Gastroesophageal sphincter (tissue), 4 donors: ENCODE measurements at regions not wholly inside any gene's neighbourhood (a gene's known extent, or its start where the extent isn't known, plus 50 kb on each side); places are given as distances from the start of the nearest gene placed in this dataset.

Experiments used
- ATAC-seq: fragments of 150-250 bp; one replicate; pipeline ENCODE4 v1.9.1; 2016; ENCODE audit warnings: mild to moderate bottlenecking, moderate library complexity
- H3K27ac ChIP-seq, 4 donors: fragments of 200-600 bp; sonication (generic) in 3 of 4; 1 replicate in 3 of 4; 2 replicates in 1 of 4; pipeline ENCODE4 v1.5.1; 2016 to 2019
- H3K27me3 ChIP-seq: fragments of 200-600 bp; sonication (generic); one replicate; pipeline ENCODE4 v1.5.1; 2019
- H3K36me3 ChIP-seq, 2 donors: fragments of 200-600 bp; sonication (generic); one replicate each; pipeline ENCODE4 v1.5.1; 2019; ENCODE audit warnings: control low read depth in 1 of 2
- H3K4me1 ChIP-seq, 3 donors: fragments of 200-600 bp; sonication (generic); 1 replicate in 2 of 3; 2 replicates in 1 of 3; pipeline ENCODE4 v1.5.1; 2016 to 2019; ENCODE audit warnings: control low read depth in 2 of 3
- H3K4me3 ChIP-seq, 2 donors: fragments of 200-600 bp; sonication (generic); one replicate each; pipeline ENCODE4 v1.5.1; 2019; ENCODE audit warnings: mild to moderate bottlenecking in 1 of 2, moderate library complexity in 1 of 2
- H3K9me3 ChIP-seq, 3 donors: fragments of 200-600 bp; sonication (generic); one replicate each; pipeline ENCODE4 v1.5.1; 2017 to 2019; ENCODE audit warnings: control low read depth in 2 of 3
- EP300 ChIP-seq: sonication (generic); formaldehyde crosslinking; IDR thresholded peaks from one replicate; pipeline ENCODE4 v1.6.1; 2017; ENCODE audit warnings: antibody characterized with exemption, mild to moderate bottlenecking
- POLR2A ChIP-seq, 2 donors: fragments of 450-650 bp; IDR thresholded peaks; one replicate each; pipeline ENCODE4 v1.6.1; 2017; ENCODE audit warnings: antibody characterized with exemption in 2 of 2, mild to moderate bottlenecking in 2 of 2, moderate library complexity in 1 of 2
- POLR2AphosphoS5 ChIP-seq: sonication (generic); formaldehyde crosslinking; IDR thresholded peaks from one replicate; pipeline ENCODE4 v1.6.1; 2017; ENCODE audit warnings: antibody characterized with exemption
- WGBS, 2 donors: methylation state at CpG; one replicate each; pipeline ENCODE4 v1.1.5; 2018; ENCODE audit warnings: low coverage in 1 of 2; 5-methylcytosine and 5-hydroxymethylcytosine counted together
- TF ChIP-seq, protein P1 (sequence below), 4 experiments: fragments of 200-600 bp in 2 of 4; fragments of 450-650 bp in 2 of 4; sonication (generic) in 1 of 4; IDR thresholded peaks; one replicate each; pipeline ENCODE4 v1.5.1; 2017 to 2019; ENCODE audit warnings: antibody characterized with exemption in 4 of 4, mild to moderate bottlenecking in 2 of 4, moderate library complexity in 2 of 4

DNA sequence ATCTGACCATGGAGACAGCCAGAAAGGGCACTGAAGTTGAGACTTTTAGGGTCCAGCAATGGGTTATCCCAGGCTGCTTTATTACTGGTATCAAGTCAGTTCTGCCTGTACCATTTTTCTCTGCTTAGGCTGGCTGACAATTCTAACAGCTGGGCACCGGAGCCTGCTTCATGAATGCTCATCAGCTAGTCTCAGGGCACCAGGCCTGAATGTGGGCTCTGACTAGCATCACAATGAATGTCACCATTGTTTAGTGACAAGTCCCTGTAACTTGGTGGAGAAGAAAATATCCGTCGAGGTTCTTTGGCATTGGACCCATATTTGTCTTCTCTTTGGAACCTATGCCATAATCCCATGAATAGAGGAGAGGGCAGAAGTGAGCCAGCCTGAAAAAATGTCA is 692.3 kb upstream of the TSPY4 start:
- Histone ChIP-seq H3K9me3 (no peaks in the 10 kb centered on the region), H3K36me3 (no peaks in the 10 kb centered on the region), H3K27ac (no peak overlapping the region), H3K27me3 (no peaks in the 10 kb centered on the region), H3K4me1 (no peaks in the 10 kb centered on the region), H3K4me3 (no peak overlapping the region)
- WGBS, 2 donors, result no CpG with 5 or more reads among the region's 3 CpGs
- TF ChIP-seq EP300 (no peak), POLR2A (IDR thresholded peaks at IDR 0.05) (no peak), POLR2AphosphoS5 (no peak)
- TF ChIP-seq, protein P1, sequence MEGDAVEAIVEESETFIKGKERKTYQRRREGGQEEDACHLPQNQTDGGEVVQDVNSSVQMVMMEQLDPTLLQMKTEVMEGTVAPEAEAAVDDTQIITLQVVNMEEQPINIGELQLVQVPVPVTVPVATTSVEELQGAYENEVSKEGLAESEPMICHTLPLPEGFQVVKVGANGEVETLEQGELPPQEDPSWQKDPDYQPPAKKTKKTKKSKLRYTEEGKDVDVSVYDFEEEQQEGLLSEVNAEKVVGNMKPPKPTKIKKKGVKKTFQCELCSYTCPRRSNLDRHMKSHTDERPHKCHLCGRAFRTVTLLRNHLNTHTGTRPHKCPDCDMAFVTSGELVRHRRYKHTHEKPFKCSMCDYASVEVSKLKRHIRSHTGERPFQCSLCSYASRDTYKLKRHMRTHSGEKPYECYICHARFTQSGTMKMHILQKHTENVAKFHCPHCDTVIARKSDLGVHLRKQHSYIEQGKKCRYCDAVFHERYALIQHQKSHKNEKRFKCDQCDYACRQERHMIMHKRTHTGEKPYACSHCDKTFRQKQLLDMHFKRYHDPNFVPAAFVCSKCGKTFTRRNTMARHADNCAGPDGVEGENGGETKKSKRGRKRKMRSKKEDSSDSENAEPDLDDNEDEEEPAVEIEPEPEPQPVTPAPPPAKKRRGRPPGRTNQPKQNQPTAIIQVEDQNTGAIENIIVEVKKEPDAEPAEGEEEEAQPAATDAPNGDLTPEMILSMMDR (IDR thresholded peaks at IDR 0.05), result no peak
- no peak for ATAC-seq

DNA sequence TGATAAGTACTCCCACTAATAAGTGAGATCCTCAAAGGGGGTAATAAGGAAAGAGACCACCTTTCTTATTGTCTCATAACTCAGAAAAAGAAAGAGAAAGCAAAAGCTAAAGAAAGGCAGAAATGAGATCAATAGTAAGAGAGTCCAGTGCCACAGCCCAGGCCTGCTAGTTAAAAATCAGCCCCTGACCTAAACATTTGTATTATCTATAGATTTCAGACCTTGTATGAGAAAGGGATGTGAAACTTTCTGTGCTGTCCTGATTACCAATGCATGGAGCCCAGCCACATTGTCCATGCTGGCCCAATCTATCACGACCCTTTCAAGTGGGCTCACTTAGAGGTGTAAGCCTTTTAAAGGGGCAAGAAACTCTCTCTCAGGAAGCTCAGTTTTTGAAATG is 684.8 kb upstream of the TSPY4 start:
- 20% methylated on average over 1 of the region's 1 CpG; no CpG with 5 or more reads in 1 of the 2 donors for WGBS, 2 donors
- Histone ChIP-seq H3K27me3 (no peaks in the 10 kb centered on the region), H3K9me3 (no peaks in the 10 kb centered on the region), H3K4me1 (no peaks in the 10 kb centered on the region), H3K27ac (no peak overlapping the region), H3K4me3 (no peak overlapping the region), H3K36me3 (no peaks in the 10 kb centered on the region)
- TF ChIP-seq POLR2A (IDR thresholded peaks at IDR 0.05) (no peak), EP300 (no peak), POLR2AphosphoS5 (no peak)
- ATAC-seq, result no peak

DNA sequence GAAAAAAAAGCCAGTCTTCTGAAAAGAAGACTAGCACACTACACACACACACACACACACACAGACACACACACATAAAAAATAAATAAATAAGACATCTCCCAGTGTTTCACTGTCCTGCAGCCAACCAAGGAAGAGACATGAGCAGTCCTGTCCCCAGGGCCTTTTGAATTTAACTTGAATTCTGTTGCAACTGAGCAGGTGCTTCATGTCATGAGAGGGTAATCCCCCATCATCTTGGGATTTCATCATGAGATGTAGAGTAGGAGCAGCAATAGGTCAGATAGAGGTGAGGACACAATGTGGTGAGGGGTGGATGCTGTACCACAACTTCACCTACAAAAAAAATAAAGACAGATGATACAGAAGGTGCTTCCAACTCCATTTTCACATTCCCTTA is 682.2 kb upstream of the TSPY4 start:
- Histone ChIP-seq H3K4me1 (no peaks in the 10 kb centered on the region), H3K27me3 (no peaks in the 10 kb centered on the region), H3K27ac (peak overlapping the region in 1 of 4 donors; percentile 31), H3K36me3 (no peaks in the 10 kb centered on the region), H3K9me3 (no peaks in the 10 kb centered on the region), H3K4me3 (no peak overlapping the region)
- no peak for ATAC-seq
- TF ChIP-seq POLR2A (IDR thresholded peaks at IDR 0.05), result no peak
- no peak for TF ChIP-seq EP300
- no peak for TF ChIP-seq POLR2AphosphoS5
- TF ChIP-seq, protein P1 (IDR thresholded peaks at IDR 0.05), result no peak

DNA sequence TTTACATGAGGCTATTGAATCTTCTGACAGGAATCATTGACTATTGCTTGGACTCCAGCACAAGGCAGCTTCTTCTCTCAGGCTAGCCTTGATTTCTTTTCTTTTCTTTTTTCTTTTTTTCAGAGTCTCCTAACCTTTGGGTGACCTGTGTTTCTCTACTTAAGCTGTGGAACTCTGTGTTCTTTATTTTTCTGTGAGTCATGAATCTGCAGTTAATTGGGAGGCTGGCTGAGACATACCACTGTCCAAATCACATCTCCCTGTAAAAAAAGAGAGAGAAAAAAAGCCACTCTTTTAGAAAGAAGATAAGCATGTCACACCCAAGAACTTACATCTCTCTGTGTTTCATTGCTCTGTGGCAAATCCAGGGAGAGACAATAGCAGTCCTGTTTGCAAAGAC is 681.2 kb upstream of the TSPY4 start:
- no peak for ATAC-seq
- TF ChIP-seq EP300, result no peak
- TF ChIP-seq POLR2A (IDR thresholded peaks at IDR 0.05), result no peak
- TF ChIP-seq, protein P1 (IDR thresholded peaks at IDR 0.05), result no peak
- TF ChIP-seq POLR2AphosphoS5, result no peak
- H3K27me3 ChIP-seq, result no peaks in the 10 kb centered on the region
- H3K36me3 ChIP-seq, result no peaks in the 10 kb centered on the region
- H3K27ac ChIP-seq, result peak overlapping the region in 1 of 4 donors; percentile 45
- H3K9me3 ChIP-seq, result no peaks in the 10 kb centered on the region
- no peak overlapping the region for H3K4me3 ChIP-seq
- H3K4me1 ChIP-seq, result no peaks in the 10 kb centered on the region

DNA sequence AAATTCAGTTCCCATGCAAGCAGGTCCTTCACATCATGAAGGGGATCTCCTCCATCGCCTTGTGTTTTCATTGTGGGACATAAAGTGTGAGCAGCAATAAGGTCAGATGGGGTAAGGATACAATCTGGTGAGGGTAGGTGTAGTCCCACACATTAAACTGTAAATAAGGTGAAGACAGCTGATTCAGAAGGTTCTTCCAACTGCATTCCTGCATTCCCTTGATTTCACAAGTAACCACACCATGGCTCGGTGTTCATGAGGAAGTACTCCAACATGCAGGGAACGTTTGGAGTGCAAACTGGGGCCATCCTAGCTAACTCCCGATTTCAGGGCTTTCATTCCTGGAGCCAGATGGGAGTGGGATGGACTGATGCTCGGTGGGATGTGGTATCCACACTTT is 680.7 kb upstream of the TSPY4 start:
- Histone ChIP-seq H3K27me3 (no peaks in the 10 kb centered on the region), H3K36me3 (no peaks in the 10 kb centered on the region), H3K4me1 (no peaks in the 10 kb centered on the region), H3K9me3 (no peaks in the 10 kb centered on the region), H3K27ac (peak overlapping the region in 1 of 4 donors; percentile 45), H3K4me3 (no peak overlapping the region)
- WGBS, 2 donors, result 10% methylated on average over 2 of the region's 5 CpGs; no CpG with 5 or more reads in 1 of the 2 donors
- ATAC-seq, result no peak
- no peak for TF ChIP-seq POLR2AphosphoS5
- no peak for TF ChIP-seq EP300
- TF ChIP-seq, protein P1 (IDR thresholded peaks at IDR 0.05), result no peak
- TF ChIP-seq POLR2A (IDR thresholded peaks at IDR 0.05), result no peak

DNA sequence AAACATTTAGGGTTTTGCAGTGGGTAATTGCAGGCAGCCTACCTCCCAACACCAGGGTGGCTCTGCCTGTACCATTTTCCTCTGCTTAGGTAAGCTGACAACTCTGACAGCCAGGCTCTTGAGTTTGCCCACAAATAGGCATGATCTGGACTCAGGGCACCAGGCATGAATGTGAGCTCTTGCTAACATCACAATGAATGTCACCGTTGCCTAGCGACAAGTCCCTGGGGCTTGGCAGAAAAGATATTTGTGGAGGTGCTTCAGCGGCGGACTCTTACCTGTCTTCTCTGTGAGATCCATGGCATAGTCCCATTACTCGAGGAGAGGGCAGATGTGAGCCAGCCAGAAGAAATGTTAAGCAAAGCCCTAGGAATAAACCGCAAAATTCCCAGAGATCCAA is 677.5 kb upstream of the TSPY4 start:
- H3K4me3 ChIP-seq, result no peak overlapping the region
- TF ChIP-seq POLR2AphosphoS5 (no peak), POLR2A (IDR thresholded peaks at IDR 0.05) (no peak), EP300 (no peak)
- TF ChIP-seq, protein P1 (IDR thresholded peaks at IDR 0.05), result no peak
- H3K9me3 ChIP-seq, result no peaks in the 10 kb centered on the region
- no peaks in the 10 kb centered on the region for H3K36me3 ChIP-seq
- ATAC-seq, result no peak
- no peaks in the 10 kb centered on the region for H3K4me1 ChIP-seq
- 100% methylated on average over 1 of the region's 6 CpGs; no CpG with 5 or more reads in 1 of the 2 donors for WGBS, 2 donors
- no peaks in the 10 kb centered on the region for H3K27me3 ChIP-seq
- H3K27ac ChIP-seq, result no peak overlapping the region
